RPMI7951 (cell line): ENCODE measurements at regions not wholly inside any gene's neighbourhood (a gene's known extent, or its start where the extent isn't known, plus 50 kb on each side); places are given as distances from the start of the nearest gene placed in this dataset.

Experiments used
- DNase-seq: peaks from one replicate; pipeline ENCODE4 v3.0.0-alpha.2; 2012; ENCODE audit warnings: low read depth

- DNase-seq = peak; percentile 8
Measured at GRCh38 chr2:15042801-15043217, 410.3 kb downstream of the LRATD1 start.

- no peak for DNase-seq
Measured at GRCh38 chr2:15043336-15044058, 411.0 kb downstream of the LRATD1 start.

GRCh38 chr2:15045054-15045453, 412.5 kb downstream of the LRATD1 start:
- no peak for DNase-seq

DNA sequence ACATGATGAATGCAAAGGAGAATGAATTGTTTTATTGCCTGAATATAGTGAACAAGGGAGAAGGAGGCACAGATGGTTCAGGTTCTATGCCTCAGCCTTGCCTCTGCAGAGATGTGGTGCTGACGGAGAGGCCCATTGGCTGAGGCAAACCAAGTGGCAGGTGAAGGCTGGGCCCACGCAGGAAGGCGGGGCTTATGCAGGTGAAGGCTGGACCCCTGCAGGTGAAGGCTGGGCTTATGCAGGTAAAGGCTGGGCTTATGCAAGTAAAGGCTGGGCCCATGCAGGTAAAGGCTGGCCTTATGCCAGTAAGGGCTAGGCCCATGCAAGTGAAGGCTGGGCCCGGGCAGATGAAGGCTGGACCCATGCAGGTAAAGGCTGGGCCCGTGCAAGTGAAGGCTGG, 414.7 kb downstream of the LRATD1 start:
- DNase-seq = no peak

DNA sequence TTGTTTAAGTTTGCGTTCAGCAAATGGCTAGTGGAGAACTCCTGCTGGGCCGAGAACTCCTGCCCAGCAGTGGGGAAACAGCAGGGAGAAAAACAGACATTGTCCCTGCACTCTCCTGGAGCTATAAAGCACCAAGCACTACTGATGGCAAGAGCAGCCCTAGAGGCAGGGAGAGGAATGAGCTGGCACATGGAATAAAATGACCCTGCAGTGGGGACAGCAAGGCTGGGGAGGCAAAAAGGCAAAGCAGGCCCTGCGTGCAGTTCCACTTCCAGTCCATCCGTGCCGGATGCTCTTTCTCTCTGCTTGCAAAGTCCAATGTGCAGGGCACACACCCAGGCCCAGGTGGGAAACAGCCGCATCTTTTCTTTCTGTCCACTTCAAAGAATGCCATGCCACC, 415.5 kb downstream of the LRATD1 start:
- no peak for DNase-seq

- no peak for DNase-seq
Measured at GRCh38 chr2:15049096-15049993, 416.8 kb downstream of the LRATD1 start.

DNA sequence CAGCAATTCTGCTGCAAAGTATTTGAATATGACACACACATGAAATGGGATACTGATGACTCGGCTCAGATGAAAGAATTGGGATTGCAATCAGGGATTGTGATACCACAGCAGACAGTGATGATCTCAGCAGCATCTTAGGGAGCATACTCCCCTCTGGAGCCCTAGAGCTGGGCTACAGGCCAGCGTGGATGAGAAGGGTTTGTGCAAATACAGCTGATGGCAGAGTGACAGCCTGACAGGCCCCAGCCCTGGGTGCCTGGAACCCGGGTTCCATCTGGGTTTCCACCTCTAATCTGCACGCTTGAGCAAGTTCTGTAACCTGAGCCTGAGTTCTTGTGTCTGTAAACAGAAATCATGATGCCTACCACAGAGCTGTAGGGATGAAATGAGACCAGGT, 418.0 kb downstream of the LRATD1 start:
- no peak for DNase-seq

- no peak for DNase-seq
Measured at GRCh38 chr2:15053542-15053941, 421.0 kb downstream of the LRATD1 start.

DNA sequence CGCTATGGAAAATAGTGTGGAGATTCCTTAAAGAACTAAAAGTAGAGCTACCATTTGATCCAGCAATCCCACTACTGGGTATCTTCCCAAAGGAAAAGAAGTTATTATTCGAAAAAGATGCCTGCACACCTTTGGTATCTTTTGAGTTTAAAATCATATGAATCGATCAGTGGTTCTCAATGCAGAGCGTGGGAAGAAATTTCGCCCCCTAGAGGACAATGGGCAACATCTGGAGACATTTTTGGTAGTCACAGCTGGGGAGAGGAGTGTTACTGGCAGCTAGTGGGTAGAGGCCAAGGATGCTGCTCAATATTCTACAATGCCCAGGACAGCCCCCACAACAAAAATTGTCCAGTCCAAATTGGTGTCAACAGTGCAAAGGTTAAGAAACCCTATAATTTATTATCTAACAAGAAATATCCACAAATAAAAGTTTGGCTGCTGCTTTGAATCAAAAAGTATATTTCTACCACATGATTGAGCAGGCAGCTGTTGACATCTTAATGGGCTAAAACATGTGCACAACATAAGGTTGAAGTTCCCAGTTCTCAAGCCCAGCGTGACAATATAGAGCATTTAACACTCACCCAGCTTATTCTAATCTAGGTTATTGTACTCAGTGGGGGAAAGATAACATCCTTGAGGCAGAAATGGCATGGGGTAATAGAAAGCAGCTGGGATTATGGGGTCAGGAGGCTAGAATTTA, 425.7 kb downstream of the LRATD1 start:
- no peak for DNase-seq

DNA sequence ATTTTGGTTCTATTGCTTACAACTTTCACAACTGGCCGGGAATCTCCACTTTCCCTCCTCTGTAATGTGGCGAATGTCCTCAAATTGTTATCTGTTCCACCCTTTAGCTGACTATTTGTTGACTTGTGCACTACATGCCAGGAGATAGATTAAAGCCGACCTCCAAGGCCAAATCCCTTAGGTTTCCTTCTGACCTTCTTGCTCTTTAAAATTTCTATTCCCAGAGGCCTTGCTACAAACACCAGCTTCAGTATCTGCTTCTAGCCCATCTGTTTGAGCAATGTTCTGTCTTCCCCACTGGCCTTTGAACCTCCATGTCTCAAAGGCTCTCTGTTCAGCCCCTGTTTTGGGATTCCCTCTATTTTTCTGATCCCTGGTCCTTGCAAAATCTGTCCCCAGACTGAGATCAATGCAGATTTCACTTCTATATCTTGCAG, 426.2 kb downstream of the LRATD1 start:
- DNase-seq = no peak

- no peak for DNase-seq
Measured at GRCh38 chr2:15059870-15060512, 427.5 kb downstream of the LRATD1 start.

- DNase-seq = no peak
Measured at GRCh38 chr2:15061268-15061667, 428.8 kb downstream of the LRATD1 start.

DNA sequence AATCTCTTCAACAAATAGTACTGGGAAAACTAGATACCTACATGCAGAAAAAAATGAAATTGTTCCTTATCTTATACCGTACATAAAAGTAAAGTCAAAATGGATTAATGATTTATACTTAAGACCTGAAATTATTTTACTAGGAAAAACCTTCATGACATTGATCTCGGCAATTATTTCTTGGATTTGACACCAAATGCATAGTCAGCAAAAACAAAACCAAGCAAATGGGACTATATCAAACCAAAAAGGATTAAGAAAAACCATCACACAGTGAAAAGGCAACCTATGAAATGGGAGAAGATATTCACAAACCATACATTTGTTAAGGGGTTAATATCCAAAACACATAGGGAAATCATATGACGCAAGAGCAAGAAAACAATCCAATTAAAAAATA, 433.6 kb downstream of the LRATD1 start:
- no peak for DNase-seq

DNA sequence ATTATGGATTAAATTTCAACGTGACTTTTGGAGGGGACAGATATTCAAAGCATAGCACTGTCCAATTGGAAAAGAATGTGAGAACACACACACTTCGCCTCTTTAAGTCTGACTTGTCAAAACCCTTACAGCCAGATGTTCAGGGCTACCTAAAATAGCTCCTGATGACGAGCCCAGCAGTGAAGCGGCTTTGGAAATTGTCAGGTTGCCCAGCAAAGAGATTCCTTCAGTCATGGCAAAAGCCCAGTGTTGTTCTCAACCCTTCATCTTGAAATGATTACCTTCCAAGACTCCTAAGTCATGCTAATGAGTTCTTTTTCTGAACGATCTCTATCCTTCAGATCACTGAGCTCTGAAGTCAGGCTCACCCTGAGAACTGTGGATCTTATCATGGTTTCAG, 436.6 kb downstream of the LRATD1 start:
- no peak for DNase-seq

DNA sequence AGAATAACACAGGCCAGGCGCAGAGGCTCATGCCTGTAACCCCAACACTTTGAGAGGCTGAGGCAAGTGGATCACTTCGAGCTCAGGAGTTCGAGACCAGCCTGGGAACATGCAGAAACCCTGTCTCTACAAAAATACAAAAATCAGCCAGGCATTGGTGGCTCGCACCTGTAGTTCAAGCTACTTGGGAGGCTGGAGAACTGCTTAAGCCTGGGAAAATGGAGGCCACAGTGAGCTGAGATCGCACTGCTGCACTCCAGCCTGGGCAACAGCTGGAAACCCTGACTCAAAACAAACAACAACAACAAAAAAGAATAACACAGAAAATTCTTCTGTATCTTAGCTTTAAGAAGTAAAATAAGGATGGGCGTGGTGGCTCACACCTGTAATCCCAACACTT, 440.3 kb downstream of the LRATD1 start:
- no peak for DNase-seq

- no peak for DNase-seq
Measured at GRCh38 chr2:15073664-15074063, 441.1 kb downstream of the LRATD1 start.

DNA sequence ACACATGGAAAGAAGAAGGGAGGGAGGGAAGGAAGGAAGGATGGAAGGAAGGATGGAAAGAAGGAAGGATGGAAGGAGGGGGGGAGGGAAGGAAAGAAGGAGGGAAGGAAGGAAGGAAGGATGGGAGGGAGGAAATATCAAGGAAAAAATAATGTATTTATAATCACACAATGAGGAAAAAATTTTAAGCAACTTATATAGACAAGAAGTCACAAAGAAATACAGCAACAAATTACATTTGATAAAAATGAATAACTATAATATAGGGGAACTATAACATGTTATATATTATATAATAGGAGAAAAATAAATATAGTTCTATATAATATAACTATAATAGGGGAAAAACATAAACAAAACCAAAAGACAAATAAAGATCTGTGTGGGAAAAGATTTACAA, 441.8 kb downstream of the LRATD1 start:
- DNase-seq = no peak

- DNase-seq = no peak
Measured at GRCh38 chr2:15074751-15075700, 442.5 kb downstream of the LRATD1 start.

DNA sequence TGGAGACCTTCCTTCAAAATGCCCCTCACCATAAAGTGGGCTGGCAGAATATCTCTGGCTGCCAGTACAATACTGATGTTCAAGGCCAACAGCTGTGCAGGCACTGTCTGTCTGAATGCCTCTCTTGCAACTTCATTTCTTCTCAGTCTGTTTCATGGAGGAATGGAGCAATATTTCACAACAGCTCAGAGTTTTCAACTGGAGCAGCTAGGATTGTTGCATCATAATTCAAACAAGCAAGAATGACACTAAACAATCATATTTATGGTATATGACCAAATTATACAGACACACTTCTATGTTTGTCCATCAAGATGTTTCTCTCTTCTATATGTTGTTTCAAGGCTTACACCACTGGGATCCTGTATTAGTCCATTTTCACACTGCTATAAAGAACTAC, 444.2 kb downstream of the LRATD1 start:
- DNase-seq = no peak

GRCh38 chr2:15081356-15081755, 448.8 kb downstream of the LRATD1 start:
- no peak for DNase-seq
